ENCODE measurements at regions not wholly inside any gene's neighbourhood (a gene's known extent, or its start where the extent isn't known, plus 50 kb on each side); places are given as distances from the start of the nearest gene placed in this dataset.

- TF ChIP-seq ZFP30 (CRISPR knock-in tag; IDR thresholded peaks at IDR 0.05): no peak
- TF ChIP-seq ZNF70 (CRISPR knock-in tag; IDR thresholded peaks at IDR 0.05): no peak
- TF ChIP-seq SNAI2 (CRISPR knock-in tag; IDR thresholded peaks at IDR 0.05): no peak
- no peak for TF ChIP-seq PATZ1 (CRISPR knock-in tag; IDR thresholded peaks at IDR 0.05; ENCODE audit: borderline replicate concordance)
These were observed 464.4 kb downstream of the CMPK2 start for GRCh38 chr2:6401301-6401700.

Data from SK-N-SH treated with all-trans-retinoic acid at 6 μM for 48 hours (cell line).